PC-9 (cell line): ENCODE measurements at regions not wholly inside any gene's neighbourhood (a gene's known extent, or its start where the extent isn't known, plus 50 kb on each side); places are given as distances from the start of the nearest gene placed in this dataset.

Experiments used
- BruUV-seq: library from RNA; stranded (reverse); fragments of 400-500 nt; replicated peaks from 2 replicates; lab custom pipeline; 2021; lab: Mats Ljungman, UMichigan
- CTCF ChIA-PET: fragments of 300-600 bp; sonication (Branson Sonifier 250); formaldehyde crosslinking; loops from one replicate; lab custom pipeline; 2022; ENCODE audit warnings: antibody characterized with exemption; lab: Charles Lee
- POLR2A ChIA-PET: fragments of 300-600 bp; sonication (Branson Sonifier 250); formaldehyde crosslinking; loops from one replicate; lab custom pipeline; 2022; ENCODE audit warnings: antibody characterized with exemption; ENCODE audit not compliant: unreplicated experiment; lab: Charles Lee
- DNase-seq, 2 experiments: peaks; one replicate each; pipeline versions ENCODE4 v3.0.0 to v3.0.0-alpha.2; 2015 to 2022; ENCODE audit warnings: mixed read lengths in 1 of 2
- H2AFZ ChIP-seq: fragments of 200-600 bp; sonication (generic); 2 replicates; pipeline ENCODE4 v1.8.1; 2017; ENCODE audit warnings: antibody characterized with exemption
- H3F3A ChIP-seq: fragments of 200-600 bp; sonication (generic); 2 replicates; pipeline ENCODE4 v1.8.1; 2017; ENCODE audit warnings: antibody characterized with exemption, mild to moderate bottlenecking, low read depth; ENCODE audit not compliant: insufficient read depth
- H3K27ac ChIP-seq: fragments of 200-600 bp; sonication (generic); 2 replicates; pipeline ENCODE4 v1.6.1; 2016; ENCODE audit warnings: mixed run types
- H3K27me3 ChIP-seq: fragments of 200-600 bp; sonication (generic); 2 replicates; pipeline ENCODE4 v1.6.1; 2016; ENCODE audit warnings: low read depth, mixed run types; ENCODE audit not compliant: insufficient read depth
- H3K36me3 ChIP-seq: fragments of 200-600 bp; sonication (generic); 2 replicates; pipeline ENCODE4 v1.6.1; 2016; ENCODE audit warnings: low read depth, mixed run types
- H3K4me1 ChIP-seq: fragments of 200-600 bp; sonication (generic); replicated peaks from 2 replicates; pipeline ENCODE4 v1.6.1; 2016; ENCODE audit warnings: mixed run types; ENCODE audit not compliant: insufficient read depth
- H3K4me2 ChIP-seq: fragments of 200-600 bp; sonication (generic); 2 replicates; pipeline ENCODE4 v1.6.1; 2017; ENCODE audit warnings: mixed run types
- H3K4me3 ChIP-seq: fragments of 200-600 bp; sonication (generic); 2 replicates; pipeline ENCODE4 v1.6.1; 2016; ENCODE audit warnings: mixed run types
- H3K79me2 ChIP-seq: fragments of 200-600 bp; sonication (generic); 2 replicates; pipeline ENCODE4 v1.6.1; 2017; ENCODE audit warnings: low read depth, mixed run types
- H3K9me2 ChIP-seq: fragments of 200-600 bp; sonication (generic); 2 replicates; pipeline ENCODE4 v1.8.1; 2017; ENCODE audit warnings: mild to moderate bottlenecking; ENCODE audit not compliant: insufficient read depth
- H3K9me3 ChIP-seq: fragments of 200-600 bp; sonication (generic); 2 replicates; pipeline ENCODE4 v1.8.1; 2016; ENCODE audit warnings: low read depth; ENCODE audit not compliant: insufficient read depth
- H4K20me1 ChIP-seq: fragments of 200-600 bp; sonication (generic); 2 replicates; pipeline ENCODE4 v1.8.1; 2017; ENCODE audit not compliant: insufficient read depth
- EZH2 ChIP-seq: fragments of 200-600 bp; sonication (generic); IDR thresholded peaks from 2 replicates; pipeline ENCODE4 v1.8.0; 2017; ENCODE audit warnings: antibody characterized with exemption, low read depth
- intact Hi-C: fragments of 100-400 bp; cut with micrococcal nuclease; formaldehyde crosslinking; loops from one replicate; pipeline ENCODE4 v1.10.0; 2022; ENCODE audit not compliant: unreplicated experiment
- TF ChIP-seq, protein P1 (sequence below): fragments of 200-600 bp; sonication (generic); conservative IDR thresholded peaks from 2 replicates; pipeline ENCODE4 v1.6.1; 2017; ENCODE audit warnings: mixed run types, antibody characterized with exemption, mild to moderate bottlenecking, moderate library complexity

DNA sequence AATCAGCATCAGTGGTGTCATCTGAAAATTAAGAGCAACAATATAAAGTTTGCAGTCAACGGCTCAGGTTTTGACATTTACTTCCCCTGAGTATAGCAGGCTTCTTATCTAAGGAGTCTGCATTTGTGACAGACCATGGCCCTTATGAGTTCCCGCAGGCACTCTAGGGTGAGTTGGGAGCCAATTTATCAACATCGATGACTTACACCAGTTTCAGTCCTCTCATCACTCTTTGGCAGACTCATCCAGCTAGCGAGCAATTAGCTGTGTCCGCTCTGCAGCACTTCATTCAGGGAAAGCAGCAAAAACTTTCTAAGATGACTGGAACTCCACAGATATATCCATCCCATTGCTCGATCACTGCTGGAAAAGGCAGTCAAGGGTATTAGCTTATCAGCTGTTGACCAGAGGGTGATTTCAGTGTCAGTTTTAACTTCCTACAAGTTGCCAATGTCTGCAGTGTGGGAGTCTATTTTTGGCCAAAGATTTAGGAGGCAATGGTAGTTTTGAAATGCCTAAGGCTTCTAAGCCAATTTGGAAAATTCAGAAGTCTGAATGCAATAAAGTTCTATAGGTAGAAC is 625.1 kb upstream of the TENM3 start:
- no peaks in the 10 kb centered on the region for H3K4me1 ChIP-seq
- ChIA-PET CTCF (no interaction called here), POLR2A (no interaction called here)
- no peaks in the 10 kb centered on the region for H3K9me3 ChIP-seq
- no peak overlapping the region for H3K4me3 ChIP-seq
- TF ChIP-seq, protein P1, sequence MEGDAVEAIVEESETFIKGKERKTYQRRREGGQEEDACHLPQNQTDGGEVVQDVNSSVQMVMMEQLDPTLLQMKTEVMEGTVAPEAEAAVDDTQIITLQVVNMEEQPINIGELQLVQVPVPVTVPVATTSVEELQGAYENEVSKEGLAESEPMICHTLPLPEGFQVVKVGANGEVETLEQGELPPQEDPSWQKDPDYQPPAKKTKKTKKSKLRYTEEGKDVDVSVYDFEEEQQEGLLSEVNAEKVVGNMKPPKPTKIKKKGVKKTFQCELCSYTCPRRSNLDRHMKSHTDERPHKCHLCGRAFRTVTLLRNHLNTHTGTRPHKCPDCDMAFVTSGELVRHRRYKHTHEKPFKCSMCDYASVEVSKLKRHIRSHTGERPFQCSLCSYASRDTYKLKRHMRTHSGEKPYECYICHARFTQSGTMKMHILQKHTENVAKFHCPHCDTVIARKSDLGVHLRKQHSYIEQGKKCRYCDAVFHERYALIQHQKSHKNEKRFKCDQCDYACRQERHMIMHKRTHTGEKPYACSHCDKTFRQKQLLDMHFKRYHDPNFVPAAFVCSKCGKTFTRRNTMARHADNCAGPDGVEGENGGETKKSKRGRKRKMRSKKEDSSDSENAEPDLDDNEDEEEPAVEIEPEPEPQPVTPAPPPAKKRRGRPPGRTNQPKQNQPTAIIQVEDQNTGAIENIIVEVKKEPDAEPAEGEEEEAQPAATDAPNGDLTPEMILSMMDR = no peak
- TF ChIP-seq EZH2 = no peak
- H4K20me1 ChIP-seq = no peaks in the 10 kb centered on the region
- no peak overlapping the region for H2AFZ ChIP-seq
- H3F3A ChIP-seq = no peaks in the 10 kb centered on the region
- no peaks in the 10 kb centered on the region for H3K79me2 ChIP-seq
- no TSS peak for BruUV-seq
- H3K36me3 ChIP-seq = no peaks in the 10 kb centered on the region
- H3K9me2 ChIP-seq = no peaks in the 10 kb centered on the region
- no peak overlapping the region for H3K4me2 ChIP-seq
- DNase-seq = no peak
- no peak overlapping the region for H3K27ac ChIP-seq
- H3K27me3 ChIP-seq = no peaks in the 10 kb centered on the region
- intact Hi-C loops = no loop called here

DNA sequence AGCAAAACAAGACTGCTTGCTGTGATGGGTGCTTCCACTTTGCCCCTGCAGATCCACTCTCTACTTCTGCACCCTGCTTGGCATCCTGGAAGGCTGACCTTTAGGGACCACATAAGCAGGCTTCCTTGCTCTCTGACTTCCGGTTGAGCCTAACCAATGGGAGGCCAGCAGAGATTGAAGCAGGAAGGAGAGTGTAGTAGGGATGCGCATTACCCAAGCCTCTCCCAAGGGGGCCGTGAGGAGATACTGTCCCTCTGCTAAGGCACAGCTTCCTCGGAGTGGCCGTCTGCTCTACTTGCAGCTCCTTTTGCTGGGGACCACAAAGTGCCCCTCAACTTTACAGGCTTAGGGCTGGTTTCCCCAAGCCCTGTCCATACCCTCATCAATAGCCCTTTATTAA is 624.3 kb upstream of the TENM3 start:
- H3K27me3 ChIP-seq = no peaks in the 10 kb centered on the region
- no peak overlapping the region for H2AFZ ChIP-seq
- H3K4me2 ChIP-seq = no peak overlapping the region
- H3K9me2 ChIP-seq = no peaks in the 10 kb centered on the region
- H4K20me1 ChIP-seq = no peaks in the 10 kb centered on the region
- BruUV-seq = no TSS peak
- H3F3A ChIP-seq = no peaks in the 10 kb centered on the region
- no peak overlapping the region for H3K4me3 ChIP-seq
- no peaks in the 10 kb centered on the region for H3K79me2 ChIP-seq
- no peaks in the 10 kb centered on the region for H3K4me1 ChIP-seq
- ChIA-PET CTCF (no interaction called here), POLR2A (no interaction called here)
- no peaks in the 10 kb centered on the region for H3K36me3 ChIP-seq
- TF ChIP-seq, protein P1 = no peak
- no peak for TF ChIP-seq EZH2
- no peaks in the 10 kb centered on the region for H3K9me3 ChIP-seq
- intact Hi-C loops = no loop called here
- H3K27ac ChIP-seq = no peak overlapping the region
- DNase-seq = no peak

DNA sequence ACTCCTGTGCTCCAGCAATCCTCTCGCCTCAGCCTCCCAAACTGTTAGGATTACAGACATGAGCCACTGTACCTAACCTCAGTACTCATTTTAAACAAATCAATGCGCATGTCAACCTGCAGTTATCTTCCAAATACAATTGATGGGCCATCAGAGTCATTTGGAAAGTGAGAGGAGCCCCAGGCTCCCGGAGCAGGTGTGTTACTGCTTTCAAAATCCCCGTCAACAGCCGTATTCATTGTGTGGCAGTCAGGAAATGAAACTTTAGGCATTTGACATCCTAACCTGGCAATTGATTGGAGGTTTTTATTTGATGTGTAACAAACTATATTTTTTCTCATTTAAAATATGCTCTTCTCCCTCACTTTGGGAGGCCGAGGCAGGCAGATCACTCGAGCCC is 623.6 kb upstream of the TENM3 start:
- Histone ChIP-seq H3K27ac (no peak overlapping the region), H3K79me2 (no peaks in the 10 kb centered on the region), H3K9me3 (no peaks in the 10 kb centered on the region), H4K20me1 (no peaks in the 10 kb centered on the region), H2AFZ (no peak overlapping the region), H3K4me1 (no peaks in the 10 kb centered on the region), H3K27me3 (no peaks in the 10 kb centered on the region), H3K9me2 (no peaks in the 10 kb centered on the region), H3K4me3 (no peak overlapping the region), H3F3A (no peaks in the 10 kb centered on the region), H3K36me3 (no peaks in the 10 kb centered on the region), H3K4me2 (no peak overlapping the region)
- no TSS peak for BruUV-seq
- ChIA-PET CTCF (no interaction called here), POLR2A (no interaction called here)
- TF ChIP-seq, protein P1 = no peak
- no peak for TF ChIP-seq EZH2
- DNase-seq = no peak
- intact Hi-C loops = no loop called here
